HG02759 (cell line): ENCODE measurements at regions not wholly inside any gene's neighbourhood (a gene's known extent, or its start where the extent isn't known, plus 50 kb on each side); places are given as distances from the start of the nearest gene placed in this dataset.

Source experiments
- ATAC-seq: cut with Tn5 transposase; IDR thresholded peaks from one replicate; pipeline ENCODE4 v1.9.1; 2021; ENCODE audit warnings: mild to moderate bottlenecking, moderate library complexity; ENCODE audit not compliant: unreplicated experiment

GRCh38 chr1:98385652-98386051 is 275.9 kb upstream of the SNX7 start:
- no peak for ATAC-seq

GRCh38 chr1:98384461-98385141 is 276.9 kb upstream of the SNX7 start:
- ATAC-seq = no peak

GRCh38 chr1:98382986-98383740 is 278.4 kb upstream of the SNX7 start:
- ATAC-seq = no peak

DNA sequence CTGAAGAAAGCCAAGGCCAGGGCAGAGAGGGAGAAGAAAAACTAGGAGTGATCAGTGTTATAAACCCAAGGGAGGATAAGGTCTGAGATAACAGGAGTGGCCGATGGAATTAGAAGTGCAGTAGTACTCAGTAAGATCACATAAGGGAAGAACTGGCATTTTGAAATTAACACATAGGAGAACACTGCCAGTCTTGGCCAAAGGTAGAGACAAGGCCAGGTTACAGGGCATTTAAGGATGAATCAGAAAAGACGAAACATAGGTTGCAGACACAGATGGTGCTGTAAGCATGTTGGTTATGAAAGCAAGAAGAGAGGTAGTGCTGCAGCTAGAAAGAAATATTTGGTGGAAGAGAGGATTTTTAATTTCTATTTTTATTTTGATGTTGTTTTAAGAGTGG is 278.9 kb upstream of the SNX7 start:
- no peak for ATAC-seq

DNA sequence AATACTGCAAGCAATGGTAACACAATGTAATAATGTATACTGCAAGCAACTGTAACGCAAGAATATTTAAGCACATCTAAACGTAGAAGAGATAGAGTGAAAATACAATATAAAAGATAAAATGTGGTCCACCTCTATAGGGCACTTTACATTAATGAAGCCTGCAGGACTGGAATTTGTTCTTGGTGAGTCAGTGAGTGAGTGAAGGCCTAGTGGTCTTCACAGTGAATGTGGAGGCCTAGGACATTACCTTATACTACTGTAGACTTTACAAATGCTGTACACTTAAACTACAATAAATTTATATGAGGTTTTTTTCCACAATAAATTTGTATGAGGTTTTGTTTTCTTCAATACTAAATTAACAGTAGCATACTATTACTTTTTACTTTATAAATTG is 287.4 kb upstream of the SNX7 start:
- no peak for ATAC-seq

- no peak for ATAC-seq
Measured at GRCh38 chr1:98373056-98373455, 288.5 kb upstream of the SNX7 start.

GRCh38 chr1:98371764-98372163 is 289.8 kb upstream of the SNX7 start:
- ATAC-seq = no peak

- ATAC-seq = no peak
Measured at GRCh38 chr1:98369463-98369862, 292.1 kb upstream of the SNX7 start.

GRCh38 chr1:98368995-98369394 is 292.5 kb upstream of the SNX7 start:
- ATAC-seq = no peak

- ATAC-seq = no peak
Measured at GRCh38 chr1:98367426-98367825, 294.1 kb upstream of the SNX7 start.

DNA sequence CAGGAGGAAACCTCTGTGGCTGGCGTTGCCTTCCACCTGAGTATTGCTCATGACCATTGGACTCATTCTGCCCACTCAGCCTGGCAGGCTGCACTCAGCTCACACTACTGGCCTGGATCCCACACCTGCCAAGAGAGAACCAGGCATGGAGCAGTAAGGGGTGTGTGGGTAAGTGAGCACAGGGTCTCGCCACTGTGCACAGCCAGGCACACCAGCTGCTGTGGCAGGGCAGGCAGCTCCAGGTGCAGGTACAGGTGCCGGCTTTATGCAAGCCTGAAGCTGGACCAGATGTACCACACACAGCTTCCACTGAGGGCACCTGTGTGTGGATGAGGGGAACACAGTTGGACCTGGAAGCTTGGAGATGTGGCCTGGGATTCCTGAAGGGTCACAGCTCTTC is 295.2 kb upstream of the SNX7 start:
- ATAC-seq = no peak

DNA sequence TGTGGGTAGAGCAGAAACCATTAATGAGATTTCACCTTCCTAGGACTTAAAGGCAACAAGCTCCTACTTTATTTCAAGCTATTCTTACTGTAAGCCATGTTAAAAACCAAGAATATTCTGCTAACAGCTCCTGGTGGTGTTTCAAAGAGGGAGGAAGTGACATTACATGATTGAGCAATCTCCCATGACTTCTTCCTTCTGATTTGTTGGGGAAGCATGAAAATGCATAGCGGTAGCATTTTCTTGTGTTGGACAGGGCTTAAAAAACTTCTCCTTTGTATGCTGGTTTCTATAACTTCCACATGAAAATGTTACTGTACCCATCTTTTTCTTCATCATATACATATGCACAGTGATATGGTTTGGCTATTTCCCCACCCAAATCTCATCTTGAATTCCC is 297.0 kb upstream of the SNX7 start:
- no peak for ATAC-seq

DNA sequence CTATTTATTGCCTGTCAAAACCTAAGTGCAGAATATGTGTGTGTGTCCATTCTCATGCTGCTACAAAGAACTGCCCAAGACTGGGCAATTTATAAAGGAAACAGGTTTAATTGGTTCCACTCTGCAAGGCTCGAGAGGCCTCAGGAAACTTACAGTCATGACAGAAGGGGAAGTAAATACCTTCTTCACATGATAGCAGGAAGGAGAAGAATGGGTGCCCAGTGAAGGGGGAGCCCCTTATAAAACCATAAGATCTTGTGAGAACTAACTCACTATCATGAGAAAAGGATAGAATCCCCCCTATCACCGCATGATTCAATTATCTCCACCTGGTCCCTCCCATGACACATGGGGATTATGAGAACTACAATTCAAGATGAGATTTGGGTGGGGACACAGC is 300.7 kb upstream of the SNX7 start:
- no peak for ATAC-seq

DNA sequence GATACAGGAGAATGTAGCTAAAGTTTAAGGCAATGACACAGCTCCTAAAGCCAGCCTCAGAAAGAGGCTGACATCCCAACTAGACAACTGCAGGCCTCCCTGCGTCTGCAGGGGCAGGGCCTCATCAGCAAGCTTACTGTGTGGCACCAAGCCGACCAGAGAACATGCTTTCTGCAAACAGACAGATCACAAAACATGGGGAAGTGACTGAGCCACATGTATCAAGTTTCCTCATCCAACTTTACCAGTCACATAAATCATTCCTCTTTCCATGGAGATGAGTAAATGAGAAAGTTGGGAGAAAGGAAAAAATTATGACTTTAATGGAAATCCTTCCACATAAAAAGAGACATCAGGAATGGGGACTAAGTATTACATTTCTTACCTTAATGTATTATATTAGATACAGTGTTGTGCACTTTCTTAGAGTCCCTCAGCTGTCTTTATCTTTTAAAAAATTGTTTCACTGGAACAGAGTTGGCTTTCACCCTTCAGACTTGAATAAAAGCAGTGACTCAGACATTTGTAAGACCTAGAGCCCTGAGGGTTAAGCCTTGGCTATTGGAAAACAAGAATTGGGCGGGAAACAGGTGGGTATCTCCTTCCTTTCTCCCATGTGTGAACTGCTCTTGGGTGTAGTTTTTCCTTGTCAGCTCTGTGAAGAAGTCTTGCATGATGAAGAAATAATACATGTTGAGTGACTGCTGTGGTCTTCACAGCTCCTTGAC is 305.7 kb upstream of the SNX7 start:
- ATAC-seq = no peak

- no peak for ATAC-seq
Measured at GRCh38 chr1:98352378-98352777, 309.1 kb upstream of the SNX7 start.

DNA sequence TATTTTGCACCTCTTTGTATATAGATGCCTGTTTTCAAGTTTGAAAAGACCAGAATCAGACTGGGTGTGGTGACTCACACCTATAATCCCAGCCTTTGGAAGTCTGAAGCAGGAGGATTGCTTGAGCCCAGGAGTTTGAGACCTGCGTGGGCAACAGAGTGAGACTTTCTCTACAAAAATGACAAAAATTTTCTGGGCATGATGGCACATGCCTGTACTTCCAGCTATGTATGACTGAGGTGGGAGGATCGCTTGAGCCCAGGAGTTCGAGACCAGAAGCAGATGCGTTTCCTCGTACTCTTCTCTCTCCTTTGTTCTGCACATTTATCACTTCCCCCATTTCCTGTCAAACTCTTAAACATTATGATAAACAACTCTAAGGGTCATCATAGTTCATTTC is 310.0 kb upstream of the SNX7 start:
- ATAC-seq = no peak

- ATAC-seq = no peak
Measured at GRCh38 chr1:98345417-98345816, 316.1 kb upstream of the SNX7 start.

- ATAC-seq = no peak
Measured at GRCh38 chr1:98344731-98345130, 316.8 kb upstream of the SNX7 start.

- no peak for ATAC-seq
Measured at GRCh38 chr1:98342566-98342965, 319.0 kb upstream of the SNX7 start.

GRCh38 chr1:98340511-98340910 is 321.0 kb upstream of the SNX7 start:
- ATAC-seq = no peak

DNA sequence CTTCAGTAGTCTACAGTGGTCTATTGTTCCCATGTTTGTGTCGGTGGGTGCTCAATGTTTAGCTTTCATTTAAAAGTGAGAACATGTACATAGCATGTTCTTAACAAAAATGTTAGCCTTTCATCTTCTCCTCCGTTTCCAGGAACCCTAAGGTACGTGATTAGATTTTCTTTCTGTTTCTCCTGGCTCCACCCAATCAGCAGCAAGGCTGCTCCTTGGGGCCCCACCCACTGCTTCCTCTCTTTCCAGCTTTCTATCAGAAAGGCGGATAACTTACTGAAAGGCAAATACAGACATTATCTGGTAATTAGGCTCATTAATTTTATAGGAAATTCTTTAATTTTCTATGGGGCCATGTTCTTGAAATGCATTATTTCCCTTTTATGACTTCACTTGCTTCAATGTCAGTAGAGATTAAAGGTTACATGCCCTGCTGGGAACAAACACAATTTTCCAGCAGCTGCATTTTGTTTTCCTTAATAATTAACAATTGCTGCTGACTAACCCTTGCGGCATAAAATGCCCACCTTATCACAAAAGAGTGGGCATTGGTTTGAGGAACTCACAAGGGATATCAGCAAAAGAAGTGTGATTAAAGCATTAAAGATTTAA is 324.9 kb upstream of the SNX7 start:
- ATAC-seq = no peak

- ATAC-seq = no peak
Measured at GRCh38 chr1:98333936-98334335, 327.6 kb upstream of the SNX7 start.
